ENCODE measurements at regions not wholly inside any gene's neighbourhood (a gene's known extent, or its start where the extent isn't known, plus 50 kb on each side); places are given as distances from the start of the nearest gene placed in this dataset.

DNA sequence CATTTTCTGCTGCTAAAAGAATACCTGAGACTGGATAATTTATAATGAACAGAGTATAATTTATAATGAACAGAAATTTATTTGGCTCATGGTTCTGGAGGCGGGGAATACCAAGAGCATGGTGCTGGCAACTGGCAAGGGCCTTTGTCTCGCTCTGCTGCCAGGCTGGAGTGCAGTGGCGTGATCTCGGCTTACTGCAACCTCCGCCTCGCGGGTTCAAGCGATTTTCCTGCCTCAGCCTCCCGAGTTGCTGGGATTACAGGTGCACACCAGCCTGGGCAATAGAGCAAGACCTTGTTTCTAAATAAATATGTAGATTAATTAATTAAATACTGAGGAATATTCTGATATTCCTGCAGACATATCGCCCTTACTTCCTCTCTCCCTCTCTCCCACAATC lies 1610.8 kb downstream of the SUCLG1 start:
- DNase-seq = no peak

DNA sequence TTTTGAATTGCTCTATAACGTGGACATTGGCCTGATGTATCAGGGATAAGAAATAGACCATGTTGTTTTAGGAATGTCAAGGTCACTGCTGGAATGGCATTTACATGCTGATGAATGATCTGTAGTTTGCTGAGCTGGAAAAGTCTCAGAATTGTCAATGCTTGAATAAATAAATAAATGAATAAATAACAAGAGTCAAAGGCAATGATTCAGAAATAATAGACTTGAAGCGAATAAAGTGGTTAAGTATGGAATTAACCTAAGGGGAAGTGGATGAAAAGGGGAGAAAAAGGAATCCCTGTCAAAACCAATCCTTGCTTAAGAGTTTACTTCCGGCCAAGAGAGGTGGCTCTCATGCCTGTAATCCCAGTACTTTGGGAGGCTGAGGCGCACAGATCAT lies 1620.0 kb downstream of the SUCLG1 start:
- no peak for DNase-seq

- DNase-seq = no peak
Observed at GRCh38 chr2:82837588-82838304, 1621.3 kb downstream of the SUCLG1 start.

GRCh38 chr2:82834893-82835292 lies 1624.2 kb downstream of the SUCLG1 start:
- DNase-seq = no peak

DNA sequence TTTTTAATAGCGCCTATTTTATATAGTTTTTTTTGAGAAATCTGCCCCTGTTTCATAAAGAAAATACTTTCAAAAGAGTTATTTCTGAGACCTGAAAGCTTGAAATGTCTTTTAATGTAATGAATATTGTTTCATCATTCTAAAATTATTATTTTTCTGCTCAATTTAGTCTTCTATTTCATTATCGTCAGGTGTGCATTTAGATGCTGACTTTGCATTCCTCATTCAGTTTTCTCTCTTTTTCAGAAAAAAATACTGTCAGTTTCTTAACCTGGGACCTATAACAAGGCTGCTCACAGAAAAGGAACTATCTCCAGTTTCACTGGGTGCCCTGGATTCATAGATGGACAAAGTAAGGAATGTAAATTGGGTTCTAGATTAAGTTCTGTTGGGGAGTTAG lies 1631.7 kb downstream of the SUCLG1 start:
- no peak for DNase-seq

GRCh38 chr2:82826437-82826836 lies 1632.6 kb downstream of the SUCLG1 start:
- no peak for DNase-seq

DNA sequence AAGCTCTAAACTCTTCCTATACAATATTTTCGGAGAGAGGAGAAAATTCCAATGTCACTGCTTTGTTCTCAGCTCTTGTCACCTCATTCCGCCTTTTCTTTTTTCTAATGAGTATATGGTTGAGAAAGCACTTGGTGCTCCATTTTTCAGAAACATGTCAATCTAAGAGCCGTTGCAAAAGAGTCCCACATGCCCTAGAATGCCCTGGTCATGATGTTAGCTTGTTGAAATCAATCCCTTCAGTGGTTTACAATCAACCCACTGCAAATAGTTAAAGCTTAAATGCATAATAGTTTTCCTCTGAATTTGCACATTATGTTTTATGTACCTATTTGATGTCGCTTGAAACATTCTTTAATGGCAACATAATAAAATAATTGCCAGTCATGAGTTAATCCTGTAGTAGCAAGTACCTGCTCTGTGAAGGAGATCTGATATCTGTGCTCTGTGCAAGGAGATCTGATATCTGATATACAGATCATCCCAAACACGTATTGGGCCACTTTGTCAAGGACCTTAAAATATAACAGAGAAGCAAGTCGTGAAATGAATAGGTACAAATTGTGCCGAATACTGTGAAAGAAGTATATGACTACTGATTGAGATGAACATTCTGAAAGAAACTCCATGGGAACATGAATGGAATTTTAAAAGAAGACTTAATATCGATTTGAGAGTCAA lies 1633.5 kb downstream of the SUCLG1 start:
- no peak for DNase-seq

- DNase-seq = no peak
Observed at GRCh38 chr2:82823892-82824291, 1635.2 kb downstream of the SUCLG1 start.

DNA sequence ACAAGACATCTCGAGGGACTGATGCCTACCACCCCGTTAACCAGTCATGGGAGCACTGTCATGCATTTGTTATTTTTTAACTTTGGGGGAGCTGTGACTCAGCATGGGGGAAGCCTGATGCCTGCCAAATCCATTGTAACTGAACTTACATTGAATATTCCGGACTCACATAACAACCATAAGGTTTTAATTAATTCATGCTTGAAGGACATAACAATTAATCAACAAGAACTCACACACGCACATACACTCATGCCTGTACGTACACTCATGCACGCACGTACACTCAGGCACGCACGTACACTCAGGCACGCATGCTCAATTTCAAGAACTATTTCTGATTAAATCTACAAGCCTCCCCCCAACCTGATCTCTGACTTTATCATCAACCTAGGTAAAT lies 1639.1 kb downstream of the SUCLG1 start:
- DNase-seq = no peak

- DNase-seq = no peak
Observed at GRCh38 chr2:82814146-82814545, 1644.9 kb downstream of the SUCLG1 start.

DNA sequence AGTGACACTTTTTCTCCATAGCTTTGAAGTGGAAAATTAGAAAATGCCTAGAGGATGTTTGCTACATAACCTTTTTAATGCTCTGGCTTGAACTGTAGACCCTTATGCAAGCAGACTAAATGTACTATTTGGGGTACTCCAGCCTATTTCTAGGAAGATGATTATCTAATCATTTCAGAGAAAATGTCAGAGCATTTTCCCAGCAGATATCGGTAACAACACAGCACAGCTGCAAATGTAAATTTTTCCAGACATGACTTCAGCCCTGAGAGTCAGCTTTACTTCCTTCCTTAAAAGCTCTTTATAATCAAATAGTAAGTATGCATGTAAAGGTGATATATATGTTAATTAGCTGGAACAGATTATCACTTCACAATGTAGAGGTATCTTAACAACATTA lies 1647.1 kb downstream of the SUCLG1 start:
- no peak for DNase-seq

DNA sequence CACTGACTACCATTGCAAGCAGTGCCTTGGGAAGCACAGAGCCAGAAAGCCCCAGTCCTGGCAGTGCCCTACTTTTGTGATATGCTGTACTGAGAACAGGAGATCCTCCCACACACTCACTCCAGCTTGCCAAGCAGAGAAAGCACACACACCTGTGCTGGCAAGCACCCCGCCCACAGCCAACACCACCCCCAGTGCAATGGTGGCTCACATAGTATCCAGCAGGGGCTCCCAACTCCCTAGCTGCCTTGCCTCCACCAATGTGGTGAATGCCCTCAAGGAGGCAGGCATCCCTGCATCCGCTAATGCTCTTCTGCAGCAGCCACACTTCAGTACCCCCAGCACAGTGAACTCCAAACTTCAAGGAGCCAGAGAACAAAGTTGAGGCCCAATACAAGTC lies 1655.8 kb downstream of the SUCLG1 start:
- DNase-seq = no peak

DNA sequence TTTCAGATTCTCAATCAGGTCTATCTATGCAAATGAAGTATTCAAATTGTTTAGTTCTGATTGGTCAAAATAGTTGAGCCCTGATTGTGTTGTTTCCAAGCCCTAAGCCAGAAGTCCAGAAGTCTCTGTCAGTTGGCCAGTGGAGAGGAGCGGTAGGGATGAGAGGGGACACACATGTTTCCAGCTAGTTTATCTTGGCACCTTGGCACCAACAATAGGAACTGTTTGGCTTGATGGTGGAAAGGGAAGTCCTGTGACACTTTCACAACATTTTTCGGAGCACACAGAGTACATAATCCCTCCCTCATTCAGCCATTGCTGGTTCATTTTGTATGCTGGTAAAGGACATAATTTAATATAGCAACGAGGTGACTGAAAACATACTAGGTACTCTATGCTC lies 1661.6 kb downstream of the SUCLG1 start:
- DNase-seq = no peak

GRCh38 chr2:82796132-82796531 lies 1662.9 kb downstream of the SUCLG1 start:
- no peak for DNase-seq

- no peak for DNase-seq
Observed at GRCh38 chr2:82795446-82795845, 1663.6 kb downstream of the SUCLG1 start.

DNA sequence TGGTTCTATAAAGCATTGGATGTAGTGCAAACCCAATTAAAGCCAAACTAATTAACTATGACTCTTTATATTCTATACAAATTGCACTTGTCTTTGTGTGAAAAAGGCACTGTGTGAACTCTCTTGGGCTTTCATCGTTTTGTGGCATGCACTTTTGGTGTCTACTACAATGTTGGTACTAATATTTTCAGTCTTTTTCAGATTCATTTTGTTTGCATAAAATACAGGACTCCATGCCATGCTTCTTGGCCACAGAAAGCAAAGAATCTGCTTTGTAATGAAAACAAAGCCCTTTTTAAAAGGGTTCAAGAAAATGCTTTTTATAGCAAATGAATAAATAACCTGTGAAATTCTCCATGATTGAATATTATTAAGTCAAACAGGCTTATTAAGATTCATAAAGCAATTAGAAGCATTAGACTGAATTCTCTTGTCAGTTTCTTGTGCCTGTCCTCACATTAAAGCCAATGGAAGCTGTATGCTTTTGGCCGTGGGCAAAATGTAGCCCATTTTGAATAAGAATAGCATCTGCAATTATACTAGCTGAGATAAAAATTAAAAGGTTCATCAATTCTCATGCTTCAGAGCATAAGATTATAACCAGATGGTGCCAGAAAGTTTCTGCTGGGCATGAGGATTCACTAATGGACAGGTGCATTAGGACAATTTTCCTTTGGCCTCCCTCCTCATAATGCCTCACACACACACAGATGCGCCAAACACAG lies 1665.2 kb downstream of the SUCLG1 start:
- no peak for DNase-seq

- DNase-seq = no peak
Observed at GRCh38 chr2:82792316-82792715, 1666.8 kb downstream of the SUCLG1 start.

DNA sequence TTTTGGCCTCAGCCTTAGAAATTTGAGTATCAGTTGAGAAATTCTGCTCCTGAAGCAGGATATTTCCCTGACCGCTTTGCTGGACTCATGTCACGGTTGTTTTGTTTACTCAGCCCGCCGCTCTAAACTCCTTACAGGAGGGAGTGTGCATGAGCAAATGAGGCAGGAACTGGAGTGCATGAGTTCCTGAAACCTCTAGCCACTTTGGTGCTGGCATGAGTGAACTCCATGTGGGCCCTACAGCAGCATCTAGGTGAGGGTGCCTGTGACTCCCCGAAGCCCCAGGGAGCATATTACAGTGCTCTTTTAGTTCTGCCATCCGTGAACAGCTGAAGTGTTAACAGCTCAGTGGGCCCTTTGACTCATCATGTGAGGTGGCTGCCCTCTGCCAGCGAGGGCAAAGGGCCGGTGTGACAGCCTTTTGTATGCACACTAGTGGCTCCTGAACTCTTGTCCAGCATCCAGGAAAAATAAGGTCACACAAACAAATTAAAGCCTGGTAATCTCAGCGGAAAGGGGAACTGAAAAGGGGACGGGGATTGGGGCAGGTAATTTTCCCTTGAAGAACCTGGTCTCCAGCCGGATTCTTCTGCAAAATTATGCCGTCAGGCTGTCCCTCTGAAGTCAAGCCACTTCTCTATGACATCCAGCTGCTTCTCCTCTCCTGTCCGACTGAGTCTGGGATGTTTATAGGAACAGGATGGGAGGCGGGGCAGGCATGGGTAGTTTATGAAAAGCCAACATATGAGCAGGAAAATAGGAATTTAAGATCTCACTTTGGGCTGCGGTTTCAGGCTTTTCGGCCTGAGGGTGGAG lies 1668.7 kb downstream of the SUCLG1 start:
- DNase-seq = no peak

- no peak for DNase-seq
Observed at GRCh38 chr2:82789851-82790205, 1669.3 kb downstream of the SUCLG1 start.

DNA sequence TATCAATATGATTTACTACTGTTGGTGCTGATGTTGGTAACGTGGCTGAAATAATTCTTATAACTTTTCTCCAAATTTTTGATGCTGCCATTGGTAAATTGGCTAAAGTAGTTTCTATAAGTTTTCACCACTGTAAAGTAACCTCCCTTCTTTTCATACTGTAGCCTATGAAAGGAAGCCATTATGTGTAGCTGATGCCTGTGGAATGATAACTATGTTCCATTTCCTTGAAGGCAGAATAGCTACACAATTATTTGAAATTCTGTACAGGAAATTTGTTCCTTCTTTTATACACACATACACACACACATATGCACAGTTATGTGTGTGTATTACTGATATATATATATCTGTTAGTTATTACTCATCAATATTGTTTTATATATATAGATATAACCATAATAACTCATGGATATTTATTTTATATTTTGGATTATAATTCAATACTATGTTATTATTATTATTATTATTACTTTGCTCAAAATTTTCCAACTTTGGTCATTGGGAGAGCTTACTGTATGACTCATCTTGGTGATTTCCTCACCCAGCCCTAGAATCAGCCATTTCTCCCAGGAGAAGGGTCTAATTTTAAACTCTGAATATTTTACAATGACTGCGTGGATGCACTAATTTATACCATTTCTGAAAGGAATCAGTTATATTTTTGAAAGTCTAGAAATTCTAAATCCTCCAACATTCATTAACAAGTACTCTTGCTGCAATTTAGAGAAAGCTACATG lies 1677.7 kb downstream of the SUCLG1 start:
- no peak for DNase-seq

GRCh38 chr2:82780050-82780449 lies 1679.0 kb downstream of the SUCLG1 start:
- no peak for DNase-seq

DNA sequence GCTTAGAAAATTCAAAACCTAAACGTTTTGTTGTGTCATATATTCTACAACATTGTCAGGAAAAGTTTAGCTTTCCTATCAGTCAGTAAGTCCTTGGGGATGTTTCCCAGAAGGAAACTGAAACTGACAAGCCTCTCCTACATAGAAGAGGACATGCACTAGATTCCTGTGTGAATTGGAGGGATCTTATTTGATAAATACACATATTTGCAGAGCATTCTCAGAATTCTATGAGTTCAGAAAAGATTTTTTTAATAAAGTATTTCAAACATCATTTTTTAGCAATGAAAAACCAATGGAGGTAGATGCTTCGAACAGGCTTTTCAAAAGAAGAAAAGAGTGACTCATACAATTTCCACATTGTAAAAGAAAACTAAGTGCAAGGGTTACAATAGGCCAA lies 1706.7 kb downstream of the SUCLG1 start:
- DNase-seq = no peak

- DNase-seq = no peak
Observed at GRCh38 chr2:82748653-82749052, 1710.4 kb downstream of the SUCLG1 start.
